Endothelial cell of umbilical vein (primary cell): ENCODE measurements at regions not wholly inside any gene's neighbourhood (a gene's known extent, or its start where the extent isn't known, plus 50 kb on each side); places are given as distances from the start of the nearest gene placed in this dataset.
A peak's percentile ranks its signal among the peaks of the same experiment; 100 is the strongest.

Experiments
- BruUV-seq: library from RNA; stranded (reverse); fragments of 400-500 nt; replicated peaks from 2 replicates; lab custom pipeline; 2021; lab: Mats Ljungman, UMichigan
- CTCF ChIA-PET: fragments of 300-600, 350-600 bp; sonication (Branson Sonifier 250); formaldehyde crosslinking; loops from one replicate; lab custom pipeline; 2021; ENCODE audit warnings: antibody characterized with exemption, inconsistent platforms; lab: Charles Lee
- POLR2A ChIA-PET: fragments of 300-600, 350-600 bp; sonication (Branson Sonifier 250); formaldehyde crosslinking; loops from one replicate; lab custom pipeline; 2021; ENCODE audit warnings: antibody characterized with exemption, inconsistent platforms; lab: Charles Lee
- DNase-seq: peaks from one replicate; pipeline ENCODE4 v3.0.0-alpha.2; 2011; ENCODE audit warnings: low read depth, low spot score
- FAIRE-seq: peaks from 2 replicates; lab custom pipeline; 2011; peaks lifted over from hg19 to GRCh38; lab: Jason Lieb, UNC
- H2AFZ ChIP-seq: 2 replicates; pipeline ENCODE4 v1.6.0; 2012; ENCODE audit warnings: low read depth, low read length, control low read depth, inconsistent platforms
- H3K27ac ChIP-seq: 2 replicates; pipeline ENCODE4 v1.5.1; 2011; ENCODE audit warnings: low read depth, mild to moderate bottlenecking, control low read depth, low read length, moderate library complexity; ENCODE audit not compliant: insufficient read depth
- H3K27me3 ChIP-seq, 2 experiments: 2 replicates each; pipeline versions ENCODE4 v1.6.0 to v1.6.1; 2011; ENCODE audit warnings: low read length in 2 of 2, mixed read lengths in 1 of 2; ENCODE audit not compliant: control insufficient read depth in 2 of 2, insufficient read depth in 2 of 2
- H3K36me3 ChIP-seq, 2 experiments: 2 replicates in 1 of 2; 3 replicates in 1 of 2; pipeline ENCODE4 v1.5.1; 2011; ENCODE audit warnings: low read length in 2 of 2, mild to moderate bottlenecking in 1 of 2, moderate library complexity in 1 of 2; ENCODE audit not compliant: control insufficient read depth in 2 of 2, insufficient read depth in 2 of 2; ENCODE audit errors: extremely low read depth in 1 of 2
- H3K4me1 ChIP-seq: 3 replicates; pipeline ENCODE4 v1.5.1; 2011; ENCODE audit warnings: mild to moderate bottlenecking, low read length; ENCODE audit not compliant: control insufficient read depth, insufficient read depth; ENCODE audit errors: extremely low read depth
- H3K4me2 ChIP-seq: 2 replicates; pipeline ENCODE4 v1.6.1; 2011; ENCODE audit warnings: low read length, control low read depth, mixed read lengths; ENCODE audit not compliant: insufficient read depth
- H3K4me3 ChIP-seq, 3 experiments: fragments of 200-600 bp in 1 of 3; sonication (generic), shearing (Covaris generic) in 1 of 3; replicated peaks in 1 of 3; 2 replicates each; pipeline ENCODE4 v1.5.1; 2011 to 2016; ENCODE audit warnings: control low read depth in 3 of 3, low read length in 3 of 3, mild to moderate bottlenecking in 2 of 3, inconsistent platforms in 1 of 3, low read depth in 1 of 3, moderate library complexity in 1 of 3; ENCODE audit not compliant: insufficient read depth in 1 of 3
- H3K79me2 ChIP-seq: 2 replicates; pipeline ENCODE4 v1.6.0; 2012; ENCODE audit warnings: low read length, inconsistent platforms; ENCODE audit not compliant: control insufficient read depth, insufficient read depth
- H3K9ac ChIP-seq: replicated peaks from 2 replicates; pipeline ENCODE3; 2011; ENCODE audit warnings: low read length, control low read depth; ENCODE audit not compliant: insufficient read depth; ENCODE audit errors: extremely low read depth
- H3K9me1 ChIP-seq: replicated peaks from 3 replicates; pipeline ENCODE4 v1.6.0; 2011; ENCODE audit warnings: mild to moderate bottlenecking, low read length; ENCODE audit not compliant: control insufficient read depth, insufficient read depth; ENCODE audit errors: extremely low read depth
- H3K9me3 ChIP-seq: replicated peaks from 2 replicates; pipeline ENCODE4 v1.5.1; 2012; ENCODE audit warnings: low read length, inconsistent platforms; ENCODE audit not compliant: control insufficient read depth, insufficient read depth
- H4K20me1 ChIP-seq: replicated peaks from 2 replicates; pipeline ENCODE3; 2011; ENCODE audit warnings: mild to moderate bottlenecking, low read length; ENCODE audit not compliant: control insufficient read depth, insufficient read depth; ENCODE audit errors: extremely low read depth
- CTCF ChIP-seq, 2 donors: IDR thresholded peaks; 1 replicate in 1 of 2; 2 replicates in 1 of 2; pipeline ENCODE4 v1.5.1; 2011; ENCODE audit warnings: low read length in 2 of 2, mild to moderate bottlenecking in 2 of 2, moderate library complexity in 2 of 2, control low read depth in 1 of 2, inconsistent platforms in 1 of 2, low read depth in 1 of 2; ENCODE audit not compliant: insufficient read depth in 1 of 2; ENCODE audit errors: extremely low read depth in 1 of 2
- EZH2 ChIP-seq: IDR thresholded peaks from 2 replicates; pipeline ENCODE4 v1.6.1; 2012; ENCODE audit warnings: borderline replicate concordance, low read depth, mild to moderate bottlenecking, moderate library complexity, low read length, inconsistent platforms; ENCODE audit not compliant: severe bottlenecking
- FOS ChIP-seq: IDR thresholded peaks from 2 replicates; pipeline ENCODE4 v1.6.1; 2011; ENCODE audit warnings: mild to moderate bottlenecking, low read length, moderate library complexity, borderline replicate concordance; ENCODE audit not compliant: insufficient read depth
- GATA2 ChIP-seq: IDR thresholded peaks from 2 replicates; pipeline ENCODE4 v1.7.0; 2011; ENCODE audit warnings: low read depth, mild to moderate bottlenecking, moderate library complexity, mixed read lengths, low read length; ENCODE audit not compliant: insufficient read length, insufficient read depth
- JUN ChIP-seq: IDR thresholded peaks from 2 replicates; pipeline ENCODE4 v1.6.1; 2011; ENCODE audit warnings: borderline replicate concordance, low read depth; ENCODE audit not compliant: insufficient read length, insufficient read depth
- MAX ChIP-seq: IDR thresholded peaks from 2 replicates; pipeline ENCODE4 v1.6.1; 2011; ENCODE audit not compliant: insufficient read depth, insufficient read length
- MYC ChIP-seq: IDR thresholded peaks from one replicate; pipeline ENCODE4 v1.6.1; 2011; ENCODE audit warnings: mild to moderate bottlenecking, low read depth, low read length
- POLR2A ChIP-seq: IDR thresholded peaks from 2 replicates; pipeline ENCODE4 v1.6.1; 2012; ENCODE audit warnings: low read depth, mild to moderate bottlenecking, control low read depth, low read length
- POLR2AphosphoS5 ChIP-seq: IDR thresholded peaks from 2 replicates; pipeline ENCODE4 v1.6.1; 2012; ENCODE audit warnings: low read depth, mild to moderate bottlenecking, control low read depth, low read length, moderate library complexity; ENCODE audit not compliant: insufficient read depth
- dilution Hi-C: fragments of 300-500 bp; cut with MboI; formaldehyde crosslinking; loops from one replicate; pipeline ENCODE4 v1.15.0; 2019; ENCODE audit warnings: low sequenced_read_pairs; ENCODE audit not compliant: extremely low pct_ligation_motif_present
- intact Hi-C: fragments of 100-400 bp; cut with micrococcal nuclease; formaldehyde crosslinking; loops from one replicate; pipeline ENCODE4 v1.10.0; 2022

GRCh38 chr14:61616524-61617185 lies 78.7 kb upstream of the HIF1A start:
- TF ChIP-seq MYC, result no peak
- no peak for TF ChIP-seq JUN
- peak; percentile 11 for TF ChIP-seq FOS
- Histone ChIP-seq H3K9ac (no peak overlapping the region), H3K79me2 (no peaks in the 10 kb centered on the region), H2AFZ (peak overlapping the region; percentile 64), H3K4me2 (no peak overlapping the region), H3K9me3 (no peaks in the 10 kb centered on the region), H3K36me3 (no peaks in the 10 kb centered on the region), H3K27me3 (no peaks in the 10 kb centered on the region), H3K4me1 (peaks cover 33% of the 10 kb centered on the region), H3K4me3 (no peak overlapping the region), H3K27ac (peak overlapping the region; percentile 24), H3K9me1 (no peaks in the 10 kb centered on the region), H4K20me1 (no peaks in the 10 kb centered on the region)
- FAIRE-seq, result no peak
- intact Hi-C loops, result no loop called here
- no TSS peak for BruUV-seq
- POLR2A ChIA-PET, result no interaction called here
- no peak for DNase-seq
- CTCF ChIA-PET, result interaction anchor here (0.7 to 1.8 kb wide), 4 partner anchors 14 to 78 kb away, joined by 3 to 7 read pairs (median 4); partner anchors contain the start of gene HIF1A
- dilution Hi-C loops, result no loop called here

- no peak for TF ChIP-seq MAX
- TF ChIP-seq POLR2AphosphoS5, result no peak
- no peak for TF ChIP-seq GATA2
- no peak for TF ChIP-seq EZH2
- TF ChIP-seq FOS, result no peak
- TF ChIP-seq JUN, result no peak
- no peak for TF ChIP-seq MYC
- TF ChIP-seq CTCF (IDR thresholded peaks at IDR 0.05; ENCODE audit: extremely low read depth in 1 of 2, insufficient read depth in 1 of 2, low read depth in 1 of 2, low read length in 2 of 2), result no peak
- no peak for TF ChIP-seq POLR2A
- no peak overlapping the region for H3K9ac ChIP-seq
- H3K27ac ChIP-seq, result no peak overlapping the region
- DNase-seq (no peak), FAIRE-seq (no peak)
- H2AFZ ChIP-seq, result no peak overlapping the region
- ChIA-PET CTCF (no interaction called here), POLR2A (no interaction called here)
- no peaks in the 10 kb centered on the region for H3K27me3 ChIP-seq
- H3K4me1 ChIP-seq, result peaks cover 33% of the 10 kb centered on the region
- no peaks in the 10 kb centered on the region for H3K79me2 ChIP-seq
- H4K20me1 ChIP-seq, result no peaks in the 10 kb centered on the region
- no TSS peak for BruUV-seq
- no peak overlapping the region for H3K4me2 ChIP-seq
- no peaks in the 10 kb centered on the region for H3K9me3 ChIP-seq
- intact Hi-C loops (no loop called here), dilution Hi-C loops (no loop called here)
- no peaks in the 10 kb centered on the region for H3K9me1 ChIP-seq
- no peaks in the 10 kb centered on the region for H3K36me3 ChIP-seq
- no peak overlapping the region for H3K4me3 ChIP-seq
Measured at GRCh38 chr14:61618448-61618847, 76.9 kb upstream of the HIF1A start.
